HG02973 (cell line): ENCODE measurements at regions not wholly inside any gene's neighbourhood (a gene's known extent, or its start where the extent isn't known, plus 50 kb on each side); places are given as distances from the start of the nearest gene placed in this dataset.
"Not testable (repeated sequence)": the region's sequence is repeated elsewhere in the genome, so short reads cannot be mapped to it uniquely, and the experiment has no call there.

Source experiments
- ATAC-seq: cut with Tn5 transposase; IDR thresholded peaks from one replicate; pipeline ENCODE4 v1.9.1; 2021; ENCODE audit warnings: moderate library complexity; ENCODE audit not compliant: unreplicated experiment

DNA sequence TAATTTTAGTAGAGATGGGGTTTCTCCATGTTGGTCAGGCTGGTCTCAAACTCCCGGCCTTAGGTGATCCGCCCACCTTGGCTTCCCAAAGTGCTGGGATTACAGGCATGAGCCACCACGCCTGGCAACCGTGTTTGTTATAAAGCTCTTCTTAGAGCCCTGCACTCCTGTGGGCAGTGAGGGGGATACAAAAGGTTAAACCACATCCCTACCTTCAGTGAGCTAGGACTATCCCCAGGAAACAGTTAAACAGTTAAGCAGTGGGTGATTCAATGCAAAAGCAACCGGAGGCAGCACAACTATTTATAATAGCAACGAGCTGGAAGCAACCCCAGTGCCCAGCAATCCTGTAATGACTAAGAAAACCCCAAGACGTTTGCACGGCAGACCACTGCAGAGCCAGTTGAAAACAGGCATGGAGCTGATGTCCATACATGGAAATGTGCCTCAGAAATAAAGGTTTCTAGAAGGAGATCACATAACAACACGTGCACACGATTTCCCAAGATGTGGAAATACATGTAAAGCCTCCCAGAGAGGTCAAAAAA lies 107.2 kb upstream of the LYZL2 start:
- ATAC-seq, result peak; percentile 66

DNA sequence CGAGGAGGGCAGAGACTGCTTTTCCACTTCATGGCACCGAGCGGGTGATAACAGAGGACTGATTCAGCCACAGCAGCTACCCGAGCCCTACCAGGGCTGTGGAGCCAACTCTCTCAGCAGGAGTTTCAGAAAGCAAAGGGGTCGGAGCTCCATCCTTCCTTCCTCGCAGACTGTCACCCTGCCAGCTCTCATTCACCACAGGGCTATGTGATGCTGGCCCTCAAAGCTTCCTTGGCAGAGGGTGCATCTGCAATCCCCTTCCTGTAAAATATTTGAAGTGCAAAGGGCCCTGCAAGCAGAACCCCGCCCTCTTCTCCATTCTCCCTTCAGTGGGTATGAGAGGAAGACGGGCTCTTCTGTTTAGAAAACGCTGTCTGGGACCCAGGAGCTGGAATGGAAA lies 105.3 kb upstream of the LYZL2 start:
- ATAC-seq, result no peak

DNA sequence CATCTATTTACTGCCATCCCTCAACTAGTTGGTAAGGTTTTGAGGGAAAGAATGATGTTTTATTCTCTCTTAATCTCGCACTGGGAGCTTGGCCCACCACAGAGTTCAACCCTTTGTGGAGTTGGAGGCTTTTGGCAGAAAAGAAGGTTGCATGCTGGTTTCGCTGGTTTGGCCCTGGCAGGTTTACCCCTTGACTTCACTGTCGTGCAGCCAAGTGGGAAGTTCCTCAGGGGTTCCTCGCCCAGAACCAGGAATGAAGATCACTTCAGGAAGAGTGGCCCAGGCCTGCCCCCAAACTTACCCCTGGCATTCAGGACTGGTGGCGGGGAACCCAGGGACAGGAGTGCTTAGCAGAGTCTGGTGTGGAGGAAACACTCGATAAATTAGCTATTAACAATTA lies 103.1 kb upstream of the LYZL2 start:
- ATAC-seq, result no peak

DNA sequence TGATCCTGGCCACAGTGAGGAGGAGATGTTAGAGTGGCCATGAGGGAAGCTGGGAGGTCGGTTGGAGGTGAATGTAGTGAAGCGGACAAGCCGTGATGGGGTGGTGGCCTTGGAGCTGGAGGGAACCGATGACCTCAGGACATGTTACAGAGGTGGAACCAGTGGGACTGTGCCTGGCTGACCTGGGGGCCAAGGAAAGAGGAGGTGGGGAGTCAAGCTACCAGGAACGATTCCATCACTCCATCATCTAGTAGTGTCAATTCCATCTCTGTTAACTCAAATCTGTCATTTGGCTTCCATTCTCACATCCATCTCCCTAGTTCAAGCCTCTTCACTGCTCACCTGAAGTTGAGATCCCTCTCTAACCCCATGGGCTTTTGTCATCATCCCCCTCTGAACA lies 102.4 kb upstream of the LYZL2 start:
- ATAC-seq, result no peak

DNA sequence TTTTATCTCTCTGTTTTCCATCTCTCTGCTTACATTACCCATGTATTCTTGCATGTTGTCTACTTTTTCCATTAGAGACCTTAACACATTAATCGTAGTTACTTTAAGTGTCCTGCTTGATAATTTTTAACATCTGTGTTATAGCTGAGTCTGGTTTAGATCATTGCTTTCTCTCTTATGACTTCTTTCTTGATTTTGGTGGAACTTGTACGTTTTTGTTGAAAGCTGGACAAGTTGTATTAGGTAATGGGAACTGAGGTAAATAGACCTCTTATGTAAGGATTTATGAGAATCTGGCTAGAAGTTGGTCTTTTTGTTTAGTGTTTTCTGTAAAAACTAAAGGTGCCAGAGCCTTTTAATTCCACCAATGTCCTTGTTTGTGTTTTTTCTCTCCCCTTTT lies 100.8 kb upstream of the LYZL2 start:
- ATAC-seq, result no peak

DNA sequence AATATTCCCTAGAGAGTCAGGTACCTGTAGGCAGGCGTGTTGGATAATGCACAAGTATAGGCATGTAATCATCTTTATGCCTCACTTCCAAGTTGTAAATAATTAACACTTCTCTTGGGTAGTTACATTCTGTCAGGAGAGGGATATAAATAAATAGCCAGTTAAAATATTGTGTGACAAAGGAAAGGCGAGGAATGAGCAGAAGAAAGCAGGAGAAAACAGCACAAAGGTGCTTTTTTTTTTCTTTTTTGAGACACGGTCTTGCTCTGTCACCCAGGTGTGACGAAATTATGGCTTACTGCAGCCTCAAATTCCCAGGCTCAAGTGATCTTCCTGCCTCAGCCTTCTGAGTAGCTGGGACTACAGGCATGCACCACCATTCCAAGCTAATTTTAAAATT lies 99.2 kb upstream of the LYZL2 start:
- no peak for ATAC-seq

DNA sequence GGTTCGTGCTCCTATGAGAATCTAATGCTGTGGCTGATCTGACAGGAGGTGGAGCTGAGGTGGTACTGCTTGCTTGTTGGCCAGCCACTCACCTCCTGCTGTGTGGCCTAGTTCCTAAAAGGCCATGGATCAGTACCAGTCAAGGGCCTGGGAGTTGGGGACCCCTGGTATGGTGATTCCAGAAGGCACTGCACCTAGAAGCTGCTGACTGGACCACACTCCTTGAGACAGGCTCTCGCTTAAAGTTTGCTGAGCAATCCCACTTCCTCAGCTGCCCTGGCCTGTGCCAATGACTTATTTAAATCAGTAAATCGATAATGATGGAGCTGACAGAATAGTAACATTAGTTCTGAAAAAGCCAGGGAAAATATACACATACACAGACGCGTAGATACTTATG lies 98.6 kb upstream of the LYZL2 start:
- ATAC-seq, result no peak

DNA sequence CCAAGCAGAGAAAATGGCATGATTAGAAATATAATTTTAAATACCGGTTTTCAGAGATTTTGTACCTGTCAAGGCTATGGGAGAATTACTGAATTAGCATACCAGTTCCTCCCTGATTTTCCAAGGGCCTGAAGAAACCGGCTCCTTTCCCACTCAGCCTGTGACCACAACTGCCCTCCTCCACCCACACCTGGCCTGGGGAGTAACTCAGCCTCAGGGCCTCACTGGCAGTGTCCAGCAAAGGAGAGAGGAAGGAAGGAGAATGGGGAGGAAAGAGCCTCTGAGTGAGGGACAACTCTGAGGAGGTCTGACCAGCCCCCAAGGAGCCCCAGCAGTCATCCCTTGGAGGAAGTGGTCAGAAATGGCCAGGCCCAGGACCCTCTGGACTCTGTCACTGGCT lies 98.0 kb upstream of the LYZL2 start:
- ATAC-seq, result no peak

DNA sequence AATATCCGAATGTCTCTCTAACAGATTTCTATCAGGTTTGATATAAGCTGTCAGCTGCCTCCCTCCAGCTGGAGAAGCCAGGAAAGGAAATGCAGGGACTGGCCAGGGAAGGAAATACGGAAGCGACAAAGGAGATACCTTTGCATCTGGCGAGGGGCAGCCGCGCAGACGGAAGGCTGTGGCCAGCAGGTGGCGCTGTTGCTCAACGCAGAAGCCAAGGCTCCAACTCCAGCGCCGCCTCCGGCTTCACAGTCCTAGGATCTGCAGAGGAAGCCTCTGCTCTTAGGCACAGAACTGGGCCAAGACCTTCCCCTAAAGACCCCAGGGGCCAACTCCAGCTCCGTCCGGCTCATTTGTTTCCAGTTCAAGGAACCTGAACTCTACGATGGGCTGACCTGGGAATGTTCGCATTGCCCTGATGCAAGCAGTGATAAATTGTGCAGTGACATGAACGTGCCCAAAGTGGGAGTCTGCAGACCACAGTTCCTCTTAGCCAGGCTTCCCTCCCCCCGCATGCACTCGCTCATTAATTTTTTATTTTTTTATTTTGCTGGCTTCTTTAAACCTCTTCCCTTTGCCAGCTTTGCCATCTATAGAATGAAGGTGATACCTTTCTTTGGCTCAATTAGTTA lies 97.3 kb upstream of the LYZL2 start:
- peak; percentile 84 for ATAC-seq

DNA sequence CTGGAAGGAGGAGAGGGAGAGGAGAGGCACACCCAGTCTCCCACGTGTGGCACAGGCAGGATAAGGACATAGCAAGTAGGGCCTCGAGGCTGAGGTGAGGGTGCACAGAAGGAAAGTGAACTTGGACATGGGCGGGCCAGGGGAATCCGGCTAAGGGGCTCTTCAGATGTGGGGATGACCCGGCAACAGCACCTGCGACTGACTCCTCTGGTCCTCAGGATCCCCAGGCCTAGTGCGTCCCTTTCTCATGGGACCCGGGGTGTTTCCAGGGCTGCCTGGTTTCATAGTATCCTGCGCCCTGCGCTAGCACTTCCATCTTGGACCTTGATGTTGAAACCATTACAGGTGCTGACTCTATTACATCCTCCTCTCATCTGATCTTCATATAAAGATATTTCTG lies 96.1 kb upstream of the LYZL2 start:
- no peak for ATAC-seq

DNA sequence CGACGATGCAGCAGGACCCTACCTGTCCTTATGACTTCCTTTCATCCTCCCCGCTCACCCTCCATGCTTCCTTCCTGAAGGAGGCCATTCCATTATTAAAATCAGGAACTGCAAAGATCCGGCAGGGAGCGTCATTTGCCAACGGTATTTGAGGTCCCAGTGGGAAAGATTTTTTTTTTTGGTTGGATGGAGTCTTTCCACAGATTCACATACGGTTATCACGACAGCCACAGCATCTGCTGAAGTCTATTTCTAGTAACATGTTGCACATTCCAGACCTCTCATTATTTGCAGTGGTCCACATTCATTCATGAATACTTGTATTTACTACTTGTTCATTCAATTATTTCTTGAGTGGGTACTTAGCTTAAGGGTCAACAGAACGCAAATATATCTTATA lies 94.7 kb upstream of the LYZL2 start:
- no peak for ATAC-seq

DNA sequence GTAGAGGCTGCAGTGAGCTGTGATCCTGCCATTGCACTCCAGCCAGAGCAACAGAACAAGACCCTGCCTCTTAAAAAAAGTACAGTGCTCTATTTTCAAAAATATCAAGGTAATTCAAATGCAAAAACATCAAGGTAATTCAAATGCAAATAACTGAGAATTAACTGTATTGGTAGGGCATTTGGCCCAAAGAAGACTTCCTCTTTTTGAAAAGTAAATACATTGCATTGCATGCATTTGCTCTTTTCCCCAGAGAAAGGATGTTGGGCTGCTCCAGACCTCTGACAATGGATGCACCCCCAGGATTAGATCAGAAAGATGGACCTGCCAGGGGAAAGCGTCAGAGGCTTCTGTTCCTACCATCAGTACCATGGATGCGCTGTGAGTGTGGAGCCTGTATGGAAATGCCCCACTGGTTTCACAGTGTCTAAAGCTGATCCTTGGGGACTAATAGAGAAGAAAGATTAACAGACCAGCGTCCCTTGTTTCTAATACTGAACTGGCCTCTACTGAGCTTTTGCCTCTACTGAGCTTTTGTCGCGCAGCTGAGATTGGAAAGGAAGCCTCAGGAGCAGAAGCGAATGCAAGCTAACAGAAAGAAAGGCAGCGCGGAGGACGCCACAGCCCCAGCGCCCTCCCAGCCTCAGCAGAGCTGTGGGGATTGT lies 93.5 kb upstream of the LYZL2 start:
- no peak for ATAC-seq

DNA sequence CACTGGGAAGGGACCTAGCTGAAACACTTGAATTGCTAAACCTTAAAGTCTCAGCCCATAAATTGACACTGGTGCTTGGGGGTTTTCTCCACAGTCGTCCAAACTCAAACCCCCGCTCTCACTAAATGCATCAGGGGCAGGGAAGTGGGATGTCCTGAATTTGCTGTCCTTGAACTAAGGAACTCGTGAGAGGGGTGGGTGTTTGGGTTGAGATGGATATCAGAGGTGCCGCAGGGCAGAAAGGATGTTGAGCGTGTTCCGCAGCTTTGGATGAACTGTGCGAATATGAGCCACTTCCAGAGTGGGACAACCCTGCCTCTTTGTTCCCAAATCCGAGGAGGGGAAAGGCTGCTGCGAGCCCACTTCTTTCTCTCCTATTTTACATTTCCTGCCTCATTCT lies 90.3 kb upstream of the LYZL2 start:
- ATAC-seq, result no peak

DNA sequence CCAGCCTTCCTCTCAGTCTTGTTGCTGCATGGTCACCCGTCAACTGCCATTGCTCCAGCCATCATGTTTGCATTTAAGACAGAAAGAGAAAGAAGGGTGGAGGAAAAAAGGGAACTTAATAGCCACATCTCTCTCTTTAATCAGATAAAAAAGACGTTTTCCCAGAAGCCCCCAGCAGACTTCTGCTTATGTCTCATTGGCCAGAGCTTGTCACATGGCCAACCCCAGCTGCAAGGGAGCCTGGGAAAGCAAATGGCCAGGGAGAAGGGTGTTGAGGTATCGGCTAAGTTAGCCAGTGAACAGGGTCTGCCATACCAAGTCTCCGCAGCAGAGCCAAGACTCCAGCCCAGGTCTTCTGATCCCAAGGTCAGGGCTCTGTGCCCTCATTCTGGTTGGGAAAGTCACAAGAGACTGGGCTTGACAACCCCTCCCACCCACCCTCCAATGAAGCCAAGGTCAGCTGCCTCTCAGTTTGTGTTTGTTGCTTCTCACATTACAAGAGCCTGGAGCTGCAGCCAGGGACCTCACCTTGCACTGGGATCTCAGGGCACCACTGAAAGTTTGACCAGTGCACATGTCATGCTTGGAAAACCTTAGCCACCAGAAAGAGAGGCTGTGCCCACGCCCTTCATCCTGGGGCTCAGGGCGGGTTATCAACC lies 80.3 kb upstream of the LYZL2 start:
- no peak for ATAC-seq

DNA sequence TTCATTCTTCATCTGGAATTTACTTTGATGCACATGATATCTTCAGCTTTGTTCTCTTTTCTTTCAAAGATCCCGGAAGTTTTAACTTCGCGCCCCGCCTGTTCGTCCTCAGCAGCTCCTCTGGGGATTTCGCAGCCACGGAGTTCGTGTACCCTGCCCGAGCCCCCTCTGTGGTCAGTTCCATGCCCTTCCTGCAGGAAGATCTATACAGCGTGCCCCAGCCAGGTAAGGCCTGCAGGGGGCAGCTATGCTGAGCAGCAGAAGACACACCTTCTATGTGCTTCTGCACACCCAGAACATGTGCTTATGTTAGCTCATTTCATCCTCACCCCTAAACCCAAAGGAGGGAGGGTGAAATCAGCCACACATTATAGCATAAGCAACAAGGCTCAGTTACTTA lies 79.7 kb upstream of the LYZL2 start:
- ATAC-seq, result no peak

DNA sequence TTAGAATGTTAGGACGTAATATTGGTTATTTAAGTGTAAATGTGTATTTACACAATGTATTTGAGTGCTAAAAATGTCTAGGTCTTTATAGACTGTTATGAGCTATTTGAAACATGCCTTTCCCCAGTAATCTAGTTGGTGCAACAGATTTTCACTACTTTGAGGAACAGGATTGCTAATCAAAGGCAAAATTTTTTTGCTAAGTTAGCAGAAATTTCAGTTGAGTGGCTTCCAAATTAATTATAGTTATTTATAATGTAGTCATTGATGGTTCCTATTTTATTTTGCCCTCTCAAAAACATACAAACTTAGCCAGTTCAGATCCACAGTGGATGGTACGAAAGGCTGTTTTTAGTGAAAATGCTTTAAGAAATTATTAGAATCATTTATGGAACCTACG lies 78.7 kb upstream of the LYZL2 start:
- no peak for ATAC-seq

DNA sequence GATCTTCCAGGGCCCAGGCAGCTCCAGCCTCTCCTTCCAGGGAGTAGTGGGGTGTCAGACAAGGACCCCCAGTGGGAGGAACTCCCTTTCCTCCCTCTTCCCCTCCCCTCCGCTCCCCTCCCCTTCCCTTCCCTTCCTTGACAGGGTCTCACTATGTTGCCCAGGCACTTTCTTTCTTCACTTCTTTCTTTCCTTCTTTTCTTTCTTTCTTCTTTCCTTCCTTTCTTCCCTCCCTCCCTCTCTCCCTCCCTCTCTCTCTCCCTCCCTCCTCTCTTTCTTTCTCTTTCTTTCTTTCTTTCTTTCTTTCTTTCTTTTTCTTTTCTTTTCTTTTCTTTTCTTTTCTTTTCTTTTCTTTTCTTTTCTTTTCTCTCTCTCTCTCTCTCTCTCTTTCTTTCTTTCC lies 76.6 kb upstream of the LYZL2 start:
- not testable (repeated sequence) for ATAC-seq

DNA sequence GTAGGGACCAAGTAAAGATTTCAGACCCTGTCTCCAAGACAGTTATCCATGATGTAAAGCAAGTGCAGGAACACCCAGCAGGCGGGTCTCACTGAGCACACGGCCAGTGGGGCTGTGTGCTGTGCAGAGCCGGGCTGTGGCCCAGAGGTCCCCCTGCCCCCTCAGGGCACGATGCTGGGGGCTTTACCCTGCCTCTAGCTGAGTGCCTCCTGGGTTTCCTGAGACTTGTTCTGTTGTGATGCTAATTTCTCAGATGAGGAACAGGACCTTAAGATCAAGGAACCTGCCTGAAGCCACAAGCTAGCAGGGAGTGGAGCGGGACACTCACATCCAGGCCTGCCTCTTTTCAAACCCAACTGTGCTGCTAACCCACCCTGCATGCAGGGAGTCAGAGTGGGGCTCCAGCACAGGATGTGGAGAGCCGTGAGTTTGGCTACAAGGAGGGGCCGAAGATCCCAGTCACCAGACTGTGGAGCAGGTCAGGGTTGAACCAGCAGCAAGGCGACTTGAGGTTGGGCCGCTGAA lies 76.1 kb upstream of the LYZL2 start:
- peak; percentile 23 for ATAC-seq

DNA sequence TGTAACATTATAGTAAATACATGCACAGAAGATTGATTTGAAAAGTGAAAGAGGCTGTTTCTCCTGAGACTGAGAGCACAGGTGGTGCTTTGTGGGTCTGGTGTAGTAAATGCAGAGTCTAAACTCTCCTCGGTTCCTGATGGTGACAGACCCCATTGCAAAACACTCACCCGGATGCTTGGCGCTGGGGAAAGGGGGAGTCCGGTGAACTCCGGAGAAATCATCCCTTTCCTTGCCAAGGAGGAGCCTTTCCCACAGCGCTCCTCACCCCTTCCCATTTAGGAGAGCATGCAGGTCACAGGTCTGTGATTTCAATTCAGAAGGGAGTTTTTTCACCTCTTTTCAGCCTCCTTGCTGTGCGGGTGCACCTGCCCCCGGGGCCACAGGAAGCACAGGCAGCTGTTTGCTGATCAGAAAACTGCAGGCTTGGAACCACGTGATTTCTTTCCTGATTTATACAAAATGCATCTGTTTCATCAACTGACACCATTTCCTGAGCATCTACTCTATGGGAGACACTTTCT lies 75.6 kb upstream of the LYZL2 start:
- ATAC-seq, result peak; percentile 38

DNA sequence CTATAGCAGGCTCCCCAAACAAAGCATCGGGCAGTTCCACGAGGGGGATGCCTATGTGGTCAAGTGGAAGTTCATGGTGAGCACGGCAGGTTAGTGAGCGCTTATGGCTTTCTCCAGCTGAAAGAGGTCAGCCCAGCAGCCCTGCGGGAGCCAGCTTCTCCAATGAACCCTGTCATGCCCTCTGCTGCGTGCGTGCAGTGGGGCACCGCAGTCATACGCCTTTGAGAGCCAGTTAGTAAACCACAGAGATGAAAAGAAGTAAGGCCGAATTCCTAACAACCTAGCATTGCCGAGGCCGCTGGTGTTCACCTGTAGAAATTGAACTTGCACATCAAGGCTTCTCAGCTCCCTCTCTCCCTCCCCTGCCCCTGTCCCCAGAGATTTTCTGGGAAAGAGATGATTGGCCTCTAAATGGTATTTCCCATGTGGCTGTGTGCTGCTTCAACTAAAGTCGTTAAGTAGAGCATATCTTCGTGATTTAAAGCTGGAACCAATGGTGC lies 75.1 kb upstream of the LYZL2 start:
- not testable (repeated sequence) for ATAC-seq

DNA sequence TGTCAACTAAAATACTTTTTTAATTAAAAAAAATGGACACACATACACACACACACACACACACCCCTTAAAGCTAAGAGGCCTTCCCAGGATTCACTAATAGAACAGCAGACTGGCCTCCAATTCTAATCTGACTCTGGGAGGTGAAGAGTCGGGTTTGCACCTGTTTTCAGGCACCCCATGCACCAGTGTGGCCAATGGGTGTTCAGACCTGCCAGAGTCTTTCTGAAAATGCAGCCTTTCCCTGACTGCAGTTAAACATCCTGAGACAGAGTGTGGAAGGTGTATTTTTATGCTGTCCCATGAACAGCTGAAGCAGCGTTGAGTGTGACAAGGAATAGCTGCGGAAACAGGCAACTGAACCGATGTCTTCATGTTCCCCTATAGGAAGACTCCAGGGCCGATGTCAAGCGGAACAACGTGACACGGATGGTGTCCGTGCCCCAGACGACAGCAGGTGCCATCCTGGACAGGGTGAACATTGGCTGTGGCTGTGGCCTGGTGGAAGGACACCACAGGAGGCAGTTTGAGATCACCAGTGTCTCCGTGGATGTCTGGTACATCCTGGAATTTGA lies 74.6 kb upstream of the LYZL2 start:
- ATAC-seq, result no peak
